NCI-H128 (cell line): ENCODE measurements at regions not wholly inside any gene's neighbourhood (a gene's known extent, or its start where the extent isn't known, plus 50 kb on each side); places are given as distances from the start of the nearest gene placed in this dataset.

Source experiments
- DNase-seq: peaks from one replicate; lab custom pipeline; 2025; ENCODE audit not compliant: unreplicated experiment; lab: John Stamatoyannopoulos, UW

DNA sequence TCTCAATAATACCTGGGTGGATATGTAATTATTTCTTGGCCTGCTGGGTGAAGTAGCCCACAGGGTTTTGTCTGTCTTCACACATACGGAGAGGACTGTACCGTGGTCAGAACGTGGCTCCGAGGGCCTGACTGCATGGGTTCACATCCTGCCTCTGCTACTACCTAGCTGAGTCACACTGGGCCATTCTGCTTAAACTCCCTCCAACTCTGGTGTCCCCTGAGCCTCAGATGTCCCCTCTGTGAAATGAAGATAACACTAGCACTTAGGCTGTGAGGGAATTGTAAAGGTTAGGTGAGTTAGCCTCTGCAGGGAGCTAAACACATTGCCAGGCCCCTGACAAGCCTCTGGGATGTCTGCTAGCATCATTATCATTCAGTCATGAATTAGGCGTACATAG is 120.1 kb upstream of the NABP1 start:
- DNase-seq = no peak

DNA sequence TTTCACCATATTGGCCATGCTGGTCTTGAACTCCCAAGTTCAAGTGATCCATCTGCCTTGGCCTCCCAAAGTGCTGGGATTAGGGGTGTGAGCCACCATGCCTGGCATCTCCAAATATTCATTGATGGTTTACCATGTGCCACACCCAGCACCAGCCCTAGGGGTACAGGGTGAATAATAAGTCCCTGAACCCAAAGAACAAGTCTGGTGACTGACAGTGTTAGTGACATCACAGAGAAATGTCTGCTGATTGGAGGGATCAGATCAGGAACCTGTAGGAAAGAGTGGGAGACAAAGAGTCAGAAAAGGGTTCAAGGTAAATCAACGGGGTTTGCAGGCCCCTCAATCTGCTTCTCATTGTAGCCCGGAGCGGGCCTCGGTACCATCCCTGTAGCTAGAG is 118.4 kb upstream of the NABP1 start:
- DNase-seq = no peak

DNA sequence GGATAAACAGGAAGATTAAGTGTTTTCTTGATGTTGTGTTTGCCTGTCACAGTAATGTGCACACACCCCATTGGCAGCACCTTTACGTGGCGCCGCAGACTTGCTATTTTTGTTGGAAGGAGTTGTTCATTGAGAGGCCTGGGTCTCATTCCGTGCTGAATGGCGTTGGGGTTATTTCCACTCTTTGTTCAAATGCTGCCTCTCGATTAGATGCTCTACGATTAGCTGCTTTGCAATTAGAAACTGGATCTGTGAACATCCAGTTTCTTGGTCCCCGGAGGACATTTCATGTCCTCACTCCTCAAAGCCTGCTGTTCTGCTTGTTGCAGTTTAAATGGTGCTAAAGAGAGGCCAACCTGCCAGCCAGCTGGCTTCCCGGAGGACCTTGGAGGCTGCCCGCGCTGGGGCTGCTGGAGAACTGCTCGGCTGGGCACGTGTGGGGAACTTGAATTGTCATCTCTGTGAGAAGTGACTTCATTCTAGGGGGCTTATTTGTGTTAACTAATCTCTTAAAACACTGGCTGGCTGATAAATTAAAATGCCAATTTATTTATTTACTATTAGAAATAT is 117.4 kb upstream of the NABP1 start:
- DNase-seq = no peak

DNA sequence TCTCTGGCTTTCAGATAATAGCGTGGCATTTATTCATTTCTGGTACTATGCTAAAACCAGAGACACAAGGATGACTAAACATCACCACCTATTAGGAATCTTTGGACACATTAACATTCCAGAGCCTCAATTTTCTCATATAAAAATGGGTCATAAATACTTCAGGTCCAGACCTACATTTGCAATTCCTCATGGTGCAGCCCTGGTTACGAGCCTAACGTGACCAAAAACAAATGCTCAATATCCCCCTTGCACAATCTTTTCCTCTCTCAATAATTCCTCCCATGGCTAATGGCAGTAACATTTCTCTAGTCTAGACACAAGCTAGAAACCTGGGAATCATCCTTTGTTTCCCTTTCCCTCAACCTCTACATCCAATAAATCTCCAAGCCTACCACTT is 112.8 kb upstream of the NABP1 start:
- DNase-seq = no peak

DNA sequence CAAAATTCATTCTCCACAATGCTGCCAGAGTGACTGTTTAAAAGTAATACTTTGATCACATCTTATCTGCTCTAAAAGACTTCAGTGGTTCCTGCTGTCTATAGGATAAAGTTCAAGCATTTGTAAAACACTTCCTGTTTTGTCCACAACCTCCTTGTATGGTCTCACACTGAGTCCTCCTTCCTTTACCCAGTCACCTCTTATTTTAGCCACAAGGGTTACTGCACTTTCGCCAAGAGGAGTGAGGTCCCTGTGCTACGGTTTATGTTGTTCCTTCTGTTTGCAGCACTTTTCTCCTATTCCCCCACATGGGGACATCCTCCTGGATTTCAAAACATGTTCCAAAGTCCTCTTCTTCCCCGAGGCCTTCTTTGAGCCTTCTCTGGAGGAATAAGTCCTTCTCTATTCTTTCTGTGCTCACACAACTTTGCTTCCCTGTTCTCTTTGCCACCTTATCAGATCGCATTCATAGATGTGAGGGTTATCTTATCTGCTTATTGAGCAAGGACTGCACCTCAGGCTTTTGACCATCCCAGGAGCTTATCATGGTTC is 112.2 kb upstream of the NABP1 start:
- no peak for DNase-seq

DNA sequence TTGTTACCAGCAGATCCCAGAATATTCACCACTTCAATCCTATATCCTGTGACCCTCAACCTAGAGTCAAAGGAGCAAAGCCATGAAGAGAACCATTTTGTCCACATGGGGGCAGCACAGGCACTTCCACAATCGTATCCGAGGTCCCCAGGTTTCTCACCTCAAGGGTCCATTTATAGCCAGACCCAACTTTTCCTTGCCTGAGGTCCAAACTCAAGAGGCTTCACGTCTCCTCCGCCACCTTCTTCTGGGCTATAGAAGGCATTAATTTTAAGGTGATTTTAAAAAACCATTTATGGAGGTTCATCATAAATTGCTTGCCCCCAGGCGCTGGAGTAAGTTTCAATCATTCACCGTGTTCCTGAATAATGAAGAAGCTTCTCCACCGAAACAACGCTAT is 111.6 kb upstream of the NABP1 start:
- no peak for DNase-seq

DNA sequence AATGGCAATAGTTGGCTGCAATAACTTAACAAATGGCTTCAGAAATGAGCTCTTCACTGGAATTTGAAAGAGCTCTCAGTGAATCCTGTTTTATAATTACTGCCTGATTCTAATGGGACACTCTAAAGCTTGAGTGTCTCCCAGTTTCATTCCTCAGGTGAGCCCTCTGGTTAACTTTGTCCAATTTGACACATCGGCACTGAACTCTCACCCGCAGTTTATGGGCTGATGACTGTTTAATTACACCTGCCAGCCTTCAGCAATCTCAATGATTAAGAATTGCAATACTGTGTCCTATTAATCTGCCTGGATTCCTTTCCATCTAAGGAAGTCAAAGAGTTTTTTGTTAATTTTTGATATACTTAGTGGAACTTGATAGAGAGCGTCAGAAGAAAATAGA is 110.7 kb upstream of the NABP1 start:
- no peak for DNase-seq

DNA sequence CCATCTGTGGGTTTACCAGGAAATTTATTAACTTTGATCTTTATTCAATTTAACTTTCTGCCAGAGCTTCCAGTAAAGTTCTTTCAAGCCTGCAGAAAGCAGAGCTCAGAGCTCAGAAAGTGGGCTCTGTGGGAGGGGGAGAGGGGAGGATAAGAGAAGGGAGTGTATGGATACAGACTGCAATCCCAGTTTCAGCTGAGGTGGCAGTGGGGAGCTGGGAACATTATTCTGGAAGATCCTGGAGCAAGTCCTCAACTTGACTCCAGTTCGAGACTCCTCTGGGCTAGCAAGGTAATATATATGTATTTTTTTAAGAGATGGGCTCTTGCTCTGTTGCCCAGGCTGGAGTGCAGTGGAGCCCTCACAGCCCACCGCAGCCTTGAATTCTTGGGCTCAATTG is 108.9 kb upstream of the NABP1 start:
- no peak for DNase-seq

DNA sequence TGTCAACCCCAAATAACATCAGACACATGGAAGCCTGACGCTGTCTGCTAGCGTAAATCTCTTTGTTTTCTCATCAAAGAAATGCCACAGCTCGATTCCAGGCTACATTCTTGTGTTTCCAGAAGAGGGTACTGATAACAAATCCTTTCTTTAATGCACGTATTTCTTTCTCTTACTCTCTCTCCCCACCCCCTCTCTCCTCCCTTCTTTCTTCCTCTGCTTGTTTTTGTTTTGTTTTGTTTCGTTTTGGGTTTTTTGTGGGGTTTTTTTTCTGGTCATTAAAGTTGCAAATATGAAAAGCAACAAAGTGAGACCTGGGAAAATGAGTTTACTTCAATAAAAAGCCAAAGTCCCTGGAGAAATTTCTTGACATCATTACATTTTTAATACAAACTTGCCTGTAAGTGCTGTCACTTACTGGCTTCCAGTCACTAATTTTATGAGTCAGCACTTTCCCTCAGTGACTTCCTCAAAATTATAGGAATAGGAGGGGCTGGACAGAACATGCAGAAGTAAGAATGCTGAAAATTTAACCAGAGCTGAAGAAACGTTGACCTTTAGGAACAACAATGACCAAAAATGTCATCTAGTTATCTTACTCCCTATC is 106.7 kb upstream of the NABP1 start:
- no peak for DNase-seq

DNA sequence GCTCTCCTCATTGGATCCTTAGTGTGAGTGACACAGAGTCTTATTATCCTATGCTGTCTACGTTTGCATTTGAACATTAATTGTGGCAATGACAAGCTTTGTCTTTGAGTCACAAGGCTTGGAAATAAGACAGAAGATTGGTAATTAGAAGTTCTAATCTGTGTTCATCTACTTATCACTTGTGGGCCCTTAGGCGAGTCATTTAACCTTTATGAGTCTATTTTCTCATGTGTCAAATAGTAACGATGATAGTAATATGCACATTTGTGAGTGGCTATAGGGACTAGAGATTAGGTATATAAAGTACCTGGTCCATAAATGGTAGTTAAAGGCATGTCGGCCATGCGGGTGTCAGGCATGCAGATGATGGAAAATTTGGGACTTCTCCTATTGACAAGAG is 105.6 kb upstream of the NABP1 start:
- DNase-seq = no peak

DNA sequence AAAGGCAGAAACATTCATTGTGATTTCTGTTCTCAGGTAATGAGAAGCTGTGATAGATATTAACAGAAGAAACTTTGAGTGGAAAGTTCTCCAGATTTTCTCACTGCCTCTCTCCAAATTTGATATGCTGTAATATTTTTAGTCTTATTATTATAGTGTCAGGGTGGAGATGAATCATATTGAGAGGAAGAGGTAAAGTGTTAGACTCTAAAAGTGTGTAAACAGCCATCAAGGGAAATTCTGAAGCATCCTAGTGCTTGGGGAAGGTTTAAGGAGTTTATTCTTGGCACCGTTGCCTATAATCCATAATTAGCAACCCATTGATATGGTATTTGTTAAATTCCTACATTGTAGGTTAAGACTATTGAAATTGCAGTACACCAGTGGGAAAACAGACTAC is 104.7 kb upstream of the NABP1 start:
- DNase-seq = no peak

DNA sequence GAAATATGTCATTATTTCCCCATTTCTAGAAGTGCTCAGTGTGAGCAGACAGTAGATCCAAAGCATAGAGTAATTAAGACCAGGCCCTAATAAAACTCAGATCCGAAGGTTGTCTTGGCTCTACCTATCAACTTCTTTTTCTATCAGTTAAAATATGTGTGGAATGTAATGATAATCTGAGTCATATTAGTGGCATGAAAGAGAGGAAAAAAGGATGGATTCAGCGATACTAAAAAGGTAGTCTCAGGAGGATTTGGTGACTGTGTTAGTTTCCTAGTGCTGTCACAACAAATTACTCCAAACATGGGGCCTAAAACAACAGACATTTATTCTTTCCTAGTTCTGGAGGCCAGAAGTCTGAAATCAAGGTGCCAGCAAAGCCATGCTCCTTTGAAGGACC is 103.7 kb upstream of the NABP1 start:
- DNase-seq = no peak

DNA sequence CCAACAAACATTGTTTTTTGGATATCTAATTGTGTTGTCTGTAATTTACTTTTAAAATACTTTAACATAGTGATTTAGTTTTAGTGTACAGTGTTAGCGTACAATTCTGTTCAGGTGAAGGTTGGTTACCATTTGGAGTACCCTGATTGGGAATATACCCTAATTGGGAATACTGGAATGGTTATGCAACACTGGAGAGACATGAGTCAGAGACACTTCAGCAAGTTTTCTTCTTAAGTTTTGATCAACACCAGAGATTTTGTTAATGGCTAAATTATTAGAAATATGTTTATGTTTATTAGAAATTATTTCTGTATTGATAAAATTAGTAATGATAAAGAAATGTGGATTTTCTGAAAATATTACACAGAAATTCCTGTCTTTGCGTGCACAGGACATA is 100.3 kb upstream of the NABP1 start:
- DNase-seq = no peak

DNA sequence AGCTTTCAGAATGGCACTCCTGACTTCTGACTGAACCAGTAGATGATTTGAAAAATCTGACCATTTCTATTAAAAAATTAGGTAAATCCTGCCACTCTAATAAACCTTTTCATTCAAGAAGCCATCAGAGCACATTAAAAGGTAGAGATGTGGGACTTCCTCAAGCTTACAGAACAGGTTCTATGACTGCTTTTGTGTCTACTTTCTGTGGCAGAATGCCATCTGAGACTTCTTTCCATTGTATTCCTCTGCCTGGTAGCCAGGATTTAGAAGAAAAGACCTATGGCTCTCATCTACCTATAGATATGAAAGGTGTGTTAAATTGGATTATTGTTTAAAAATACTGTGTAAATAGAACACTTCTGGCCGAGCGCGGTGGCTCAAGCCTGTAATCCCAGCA is 99.9 kb upstream of the NABP1 start:
- no peak for DNase-seq

DNA sequence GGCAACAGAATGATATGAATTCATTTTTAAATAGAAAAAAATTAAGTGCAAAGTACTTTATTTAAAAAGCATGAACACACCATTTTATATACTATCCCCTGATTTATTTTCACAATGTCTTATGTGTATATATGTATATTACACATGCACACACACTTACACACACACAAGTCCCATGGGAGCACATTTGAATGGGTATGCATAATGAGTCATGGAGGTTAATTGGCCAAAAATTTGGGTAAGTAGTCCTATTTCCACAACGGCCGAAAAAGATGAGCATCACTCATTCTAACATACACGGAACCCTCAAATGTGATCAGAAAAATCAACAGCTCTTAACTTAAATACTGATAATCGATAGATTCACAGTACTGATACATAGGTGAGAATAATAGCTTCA is 97.4 kb upstream of the NABP1 start:
- no peak for DNase-seq

DNA sequence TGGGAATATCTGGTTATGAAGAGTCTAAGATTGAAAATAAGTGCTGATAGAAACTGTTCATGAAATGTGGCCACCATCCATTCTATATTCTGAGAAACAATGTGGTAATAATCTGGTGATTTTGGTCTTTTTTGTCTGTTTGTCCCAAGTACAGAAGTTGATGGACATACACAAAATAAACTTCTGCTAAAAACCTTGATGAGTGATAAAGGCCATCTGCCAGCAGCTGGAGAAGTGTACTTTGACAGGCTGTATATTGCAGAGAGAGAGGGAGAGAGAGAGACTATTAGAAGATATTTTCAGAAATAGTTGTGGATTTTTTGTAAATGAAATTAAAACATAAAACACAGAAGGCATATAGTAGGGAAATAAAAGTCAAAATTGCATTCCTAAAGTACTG is 96.9 kb upstream of the NABP1 start:
- DNase-seq = no peak

DNA sequence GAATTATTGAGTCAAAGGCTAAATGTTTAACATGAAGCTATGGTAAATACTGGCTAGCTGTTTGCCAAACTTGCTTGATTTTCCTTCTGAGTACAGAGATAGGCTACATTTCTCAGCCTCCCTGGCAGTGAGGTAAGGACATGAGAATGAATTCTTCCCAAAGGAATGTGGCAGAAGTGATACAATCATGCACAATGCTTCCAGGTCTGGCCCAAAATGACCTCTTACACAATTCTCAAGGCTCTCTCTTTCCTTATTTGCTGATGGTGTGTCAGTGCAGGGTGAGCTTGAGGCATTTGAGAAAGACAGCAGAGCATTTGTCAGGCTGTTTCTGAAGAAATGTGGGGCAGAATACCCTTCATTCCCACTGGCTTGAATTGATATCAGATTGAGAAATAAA is 95.6 kb upstream of the NABP1 start:
- no peak for DNase-seq

DNA sequence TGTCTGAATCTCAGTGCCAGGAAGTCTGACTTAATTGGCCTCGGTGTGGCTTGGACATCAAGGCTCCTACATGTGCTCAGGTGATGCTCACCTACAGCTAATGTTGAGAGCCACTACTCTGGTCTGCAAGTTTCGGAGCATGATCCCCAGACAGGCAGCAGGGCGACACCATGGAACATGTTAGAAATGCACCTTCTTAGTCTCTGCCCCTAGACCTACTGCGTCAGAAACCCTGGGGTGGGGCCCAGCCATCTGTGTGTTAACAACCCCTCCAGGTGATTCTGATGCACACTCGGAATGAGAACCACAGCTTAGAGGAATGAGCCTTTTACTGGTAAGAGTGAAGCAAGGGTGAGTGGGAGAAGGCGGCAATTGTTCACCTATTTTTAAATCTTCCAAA is 86.9 kb upstream of the NABP1 start:
- no peak for DNase-seq

DNA sequence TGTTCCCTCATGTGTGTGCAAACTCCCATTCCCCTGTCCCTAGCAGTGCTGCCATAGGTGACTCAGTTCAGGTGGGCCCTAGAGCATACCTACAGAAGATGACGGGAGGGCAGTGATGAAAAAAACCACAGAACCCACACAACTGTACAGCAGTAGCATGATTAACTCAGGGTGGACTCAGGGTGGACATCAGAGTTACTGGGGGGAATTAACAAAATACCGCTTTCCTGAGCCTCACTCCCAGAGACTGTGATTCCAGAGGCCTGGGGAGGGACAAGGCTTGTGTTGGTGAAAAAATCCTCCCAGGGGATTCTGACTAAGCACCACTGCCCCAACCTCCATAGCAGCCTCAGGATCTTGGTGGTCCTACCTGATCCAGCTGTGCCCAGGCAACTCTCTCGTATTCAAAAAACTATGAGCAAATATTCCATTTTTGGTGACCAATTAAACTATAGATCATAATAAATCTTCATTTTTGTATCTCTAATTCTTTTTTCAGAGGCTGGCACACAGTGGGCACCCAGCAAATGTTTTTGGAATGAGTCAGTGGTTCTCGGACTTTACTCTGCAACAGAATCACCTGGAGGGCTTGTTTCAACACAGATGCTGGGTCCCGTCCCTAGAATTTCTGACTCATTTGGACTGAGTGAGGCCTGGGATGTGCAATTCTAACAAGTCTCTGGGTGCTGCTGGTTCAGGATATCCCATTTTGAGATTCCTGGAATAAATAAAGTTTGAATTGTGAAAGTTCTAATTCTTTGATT is 84.1 kb upstream of the NABP1 start:
- DNase-seq = no peak

DNA sequence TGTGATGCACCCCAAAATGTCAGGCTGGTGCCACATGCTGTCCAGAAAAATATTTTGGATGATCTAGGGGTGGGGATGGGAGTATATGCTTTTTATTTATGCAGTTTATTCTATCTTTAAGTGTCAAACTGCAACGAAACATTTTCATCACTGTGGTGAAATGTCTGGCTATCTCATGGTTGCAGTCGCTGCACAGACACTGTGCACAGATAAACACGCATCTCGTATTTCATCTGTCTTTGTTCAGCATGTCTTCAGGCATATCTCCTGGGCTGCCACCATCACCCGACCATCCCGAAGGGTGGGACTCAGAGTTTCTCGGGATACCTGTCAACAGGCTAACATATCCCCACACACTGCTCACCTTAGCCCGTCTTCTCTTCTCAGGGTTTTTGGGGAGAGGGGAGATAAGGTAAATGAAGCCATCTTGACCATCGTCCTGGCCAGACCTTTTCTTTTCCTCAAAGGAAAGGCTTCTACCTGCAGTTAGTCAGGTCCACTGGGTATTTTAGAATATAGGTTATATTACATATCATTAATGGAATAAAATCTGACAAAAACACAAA is 80.7 kb upstream of the NABP1 start:
- no peak for DNase-seq

DNA sequence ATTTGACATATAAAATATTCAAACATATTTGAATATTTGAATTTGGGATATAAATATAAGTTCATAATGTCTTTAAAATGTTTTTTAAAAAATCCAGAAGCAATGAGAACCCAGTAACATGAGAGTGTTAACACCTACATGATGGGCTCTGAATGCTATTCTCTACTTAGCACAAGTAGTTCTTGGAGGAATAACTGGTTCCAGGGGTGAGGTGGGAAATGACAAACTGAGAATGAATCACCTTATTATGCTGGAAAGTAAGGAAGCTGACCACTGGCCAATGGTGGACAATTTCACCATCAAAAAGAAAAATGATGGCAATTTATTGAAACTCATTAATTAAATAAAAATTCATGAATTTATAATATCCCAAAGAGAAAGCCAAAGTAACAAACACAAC is 79.6 kb upstream of the NABP1 start:
- no peak for DNase-seq

DNA sequence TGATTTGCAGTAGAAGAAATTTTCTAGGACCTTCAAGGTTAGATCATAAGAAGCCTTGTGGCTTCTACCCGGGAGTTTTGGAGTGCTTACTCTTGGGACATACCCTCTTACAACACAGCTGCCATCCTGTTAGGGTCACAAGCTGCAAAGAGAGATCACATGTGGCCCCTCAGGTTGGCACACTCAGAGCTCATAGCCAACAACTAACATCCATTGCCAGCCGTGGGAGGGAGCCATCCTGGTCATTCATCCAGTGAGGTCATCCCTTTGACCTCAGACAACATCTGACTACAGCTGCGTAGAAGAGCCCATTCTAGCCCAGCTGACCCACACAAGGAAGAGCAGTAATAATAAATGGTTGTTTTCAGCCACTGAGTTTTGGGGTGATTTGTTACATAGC is 76.9 kb upstream of the NABP1 start:
- DNase-seq = no peak
